Neural progenitor cell (in vitro differentiated cells): ENCODE measurements at regions not wholly inside any gene's neighbourhood (a gene's known extent, or its start where the extent isn't known, plus 50 kb on each side); places are given as distances from the start of the nearest gene placed in this dataset.

ENCODE experiments used
- DNase-seq: peaks from one replicate; pipeline ENCODE4 v3.0.0-alpha.2; 2016; ENCODE audit warnings: low spot score
- H2AFZ ChIP-seq: fragments of 200-600 bp; sonication (generic); replicated peaks from 2 replicates; pipeline ENCODE4 v1.6.1; 2016; ENCODE audit warnings: antibody characterized with exemption
- H3F3A ChIP-seq: fragments of 200-600 bp; sonication (generic); 2 replicates; pipeline ENCODE4 v1.6.1; 2016; ENCODE audit warnings: antibody characterized with exemption, low read depth
- H3K27ac ChIP-seq: fragments of 200-600 bp; sonication (generic); 2 replicates; pipeline ENCODE4 v1.5.1; 2016; ENCODE audit warnings: mild to moderate bottlenecking
- H3K27me3 ChIP-seq: fragments of 200-600 bp; sonication (generic); 2 replicates; pipeline ENCODE4 v1.6.1; 2016; ENCODE audit warnings: mild to moderate bottlenecking, moderate library complexity
- H3K36me3 ChIP-seq: fragments of 200-600 bp; sonication (generic); 2 replicates; pipeline ENCODE4 v1.5.1; 2016
- H3K4me1 ChIP-seq: fragments of 200-600 bp; sonication (generic); 2 replicates; pipeline ENCODE4 v1.6.1; 2016; ENCODE audit warnings: mixed run types
- H3K4me2 ChIP-seq: fragments of 200-600 bp; sonication (generic); 2 replicates; pipeline ENCODE4 v1.6.1; 2016
- H3K4me3 ChIP-seq: fragments of 200-600 bp; sonication (generic); 2 replicates; pipeline ENCODE4 v1.5.1; 2016
- H3K79me2 ChIP-seq: fragments of 200-600 bp; sonication (generic); 2 replicates; pipeline ENCODE4 v1.6.1; 2016; ENCODE audit warnings: low read depth
- H3K9ac ChIP-seq: fragments of 200-600 bp; sonication (generic); 2 replicates; pipeline ENCODE4 v1.6.1; 2016
- H3K9me3 ChIP-seq: fragments of 200-600 bp; sonication (generic); 2 replicates; pipeline ENCODE4 v1.5.1; 2016; ENCODE audit warnings: low read depth
- H4K20me1 ChIP-seq: fragments of 200-600 bp; sonication (generic); 2 replicates; pipeline ENCODE4 v1.6.1; 2016; ENCODE audit warnings: low read depth
- H3K27ac Mint-ChIP-seq: 3 replicates; pipeline ENCODE4 v1.8.0; 2021; ENCODE audit warnings: mixed read lengths
- H3K27me3 Mint-ChIP-seq: 2 replicates; pipeline ENCODE4 v1.8.0; 2022; ENCODE audit warnings: low read depth, mild to moderate bottlenecking, inconsistent platforms, moderate library complexity, mixed read lengths; ENCODE audit not compliant: insufficient read depth
- H3K36me3 Mint-ChIP-seq: 3 replicates; pipeline ENCODE4 v1.8.0; 2021; ENCODE audit warnings: mixed read lengths
- H3K4me1 Mint-ChIP-seq: 3 replicates; pipeline ENCODE4 v1.8.0; 2021; ENCODE audit warnings: mixed read lengths
- H3K4me3 Mint-ChIP-seq: 3 replicates; pipeline ENCODE4 v1.8.0; 2021; ENCODE audit warnings: mild to moderate bottlenecking, moderate library complexity, mixed read lengths
- H3K9me3 Mint-ChIP-seq: 3 replicates; pipeline ENCODE4 v1.8.0; 2020; ENCODE audit warnings: mixed read lengths
- EZH2 ChIP-seq: fragments of 200-600 bp; sonication (generic); IDR thresholded peaks from 2 replicates; pipeline ENCODE4 v1.6.1; 2017; ENCODE audit warnings: antibody characterized with exemption, mild to moderate bottlenecking, moderate library complexity
- EZH2phosphoT487 ChIP-seq: fragments of 200-600 bp; sonication (generic); IDR thresholded peaks from 2 replicates; pipeline ENCODE4 v1.6.1; 2017; ENCODE audit warnings: antibody characterized with exemption
- TF ChIP-seq, protein P1 (sequence below): fragments of 200-600 bp; sonication (generic); IDR thresholded peaks from 2 replicates; pipeline ENCODE4 v1.5.1; 2017; ENCODE audit warnings: antibody characterized with exemption, mild to moderate bottlenecking

DNA sequence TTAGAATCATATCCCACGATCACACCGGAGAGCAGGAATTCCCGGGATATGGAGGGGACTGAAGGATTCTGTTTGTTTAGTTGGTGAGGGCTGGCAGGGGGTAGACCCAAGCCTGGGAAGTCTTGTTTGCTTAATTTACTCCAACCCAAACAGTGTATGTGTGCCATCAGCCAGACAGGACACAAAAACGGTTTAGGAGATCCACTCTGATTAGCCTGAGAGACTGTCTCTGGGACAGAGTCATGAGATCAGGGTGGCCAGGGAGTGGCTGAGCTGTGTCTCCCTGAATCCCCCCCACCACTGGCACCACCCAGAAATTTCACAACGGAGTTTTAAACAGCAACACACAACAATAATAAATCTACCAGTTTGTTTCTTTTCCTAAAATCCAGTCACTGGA lies 127.0 kb downstream of the RBFOX3 start:
- no peaks in the 10 kb centered on the region for H3K36me3 Mint-ChIP-seq
- no peak overlapping the region for H3K27ac Mint-ChIP-seq
- H3K4me1 Mint-ChIP-seq: peaks cover 36% of the 10 kb centered on the region
- no peaks in the 10 kb centered on the region for H3F3A ChIP-seq
- H3K9me3 Mint-ChIP-seq: no peaks in the 10 kb centered on the region
- no peak overlapping the region for H3K4me3 Mint-ChIP-seq
- no peaks in the 10 kb centered on the region for H3K27me3 ChIP-seq
- DNase-seq: no peak
- no peak overlapping the region for H2AFZ ChIP-seq
- H3K4me2 ChIP-seq: no peak overlapping the region
- H3K79me2 ChIP-seq: no peaks in the 10 kb centered on the region
- H3K27me3 Mint-ChIP-seq: peaks cover 7% of the 10 kb centered on the region
- no peak overlapping the region for H3K9ac ChIP-seq
- H3K4me3 ChIP-seq: no peak overlapping the region
- peaks cover 34% of the 10 kb centered on the region for H3K4me1 ChIP-seq
- H4K20me1 ChIP-seq: no peaks in the 10 kb centered on the region
- no peaks in the 10 kb centered on the region for H3K9me3 ChIP-seq
- TF ChIP-seq, protein P1, sequence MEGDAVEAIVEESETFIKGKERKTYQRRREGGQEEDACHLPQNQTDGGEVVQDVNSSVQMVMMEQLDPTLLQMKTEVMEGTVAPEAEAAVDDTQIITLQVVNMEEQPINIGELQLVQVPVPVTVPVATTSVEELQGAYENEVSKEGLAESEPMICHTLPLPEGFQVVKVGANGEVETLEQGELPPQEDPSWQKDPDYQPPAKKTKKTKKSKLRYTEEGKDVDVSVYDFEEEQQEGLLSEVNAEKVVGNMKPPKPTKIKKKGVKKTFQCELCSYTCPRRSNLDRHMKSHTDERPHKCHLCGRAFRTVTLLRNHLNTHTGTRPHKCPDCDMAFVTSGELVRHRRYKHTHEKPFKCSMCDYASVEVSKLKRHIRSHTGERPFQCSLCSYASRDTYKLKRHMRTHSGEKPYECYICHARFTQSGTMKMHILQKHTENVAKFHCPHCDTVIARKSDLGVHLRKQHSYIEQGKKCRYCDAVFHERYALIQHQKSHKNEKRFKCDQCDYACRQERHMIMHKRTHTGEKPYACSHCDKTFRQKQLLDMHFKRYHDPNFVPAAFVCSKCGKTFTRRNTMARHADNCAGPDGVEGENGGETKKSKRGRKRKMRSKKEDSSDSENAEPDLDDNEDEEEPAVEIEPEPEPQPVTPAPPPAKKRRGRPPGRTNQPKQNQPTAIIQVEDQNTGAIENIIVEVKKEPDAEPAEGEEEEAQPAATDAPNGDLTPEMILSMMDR: no peak
- no peak for TF ChIP-seq EZH2phosphoT487
- no peak for TF ChIP-seq EZH2
- H3K27ac ChIP-seq: no peak overlapping the region
- no peaks in the 10 kb centered on the region for H3K36me3 ChIP-seq

DNA sequence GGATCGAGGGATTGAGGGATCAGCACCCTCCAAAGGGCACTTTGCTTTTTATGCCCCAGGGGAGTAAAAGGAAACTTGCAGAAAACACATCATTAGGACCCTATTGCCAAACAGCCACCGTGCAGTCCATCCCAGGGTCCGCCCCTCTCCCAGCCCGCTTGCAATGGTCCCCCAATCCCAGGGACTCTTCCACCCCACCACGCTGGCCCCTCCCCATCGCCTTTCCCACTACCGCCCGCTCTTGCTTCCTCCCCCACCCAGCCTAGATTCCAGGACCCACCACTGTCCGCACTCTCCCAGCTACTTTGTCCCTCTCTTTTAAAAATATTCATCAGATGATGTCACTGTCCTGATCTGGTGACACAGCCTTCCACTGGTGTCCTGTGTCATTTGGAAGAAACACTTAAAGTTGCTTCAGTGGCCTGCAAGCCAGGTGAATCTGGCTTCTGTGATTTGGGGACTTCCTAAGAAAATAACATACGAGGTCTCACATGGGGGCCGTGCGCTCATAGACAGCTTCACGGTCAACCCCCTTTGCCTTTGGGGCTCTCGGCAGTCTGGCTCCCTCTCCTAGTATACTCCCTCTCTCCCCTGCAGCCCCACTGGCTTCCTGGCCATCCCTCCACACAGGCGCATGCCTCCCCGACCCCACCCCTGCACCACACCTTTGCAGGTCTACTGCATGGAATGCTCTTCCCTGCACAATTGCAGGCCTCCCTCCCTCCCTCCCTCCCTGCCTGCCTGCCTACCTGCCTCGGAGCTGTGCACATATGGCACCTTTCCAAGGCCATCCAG lies 127.9 kb downstream of the RBFOX3 start:
- peak overlapping the region; percentile 63 for H3K27ac Mint-ChIP-seq
- no peaks in the 10 kb centered on the region for H3K79me2 ChIP-seq
- no peaks in the 10 kb centered on the region for H3K9me3 ChIP-seq
- H4K20me1 ChIP-seq: no peaks in the 10 kb centered on the region
- H3K27me3 Mint-ChIP-seq: peaks cover 8% of the 10 kb centered on the region
- no peak overlapping the region for H3K9ac ChIP-seq
- no peak overlapping the region for H3K4me3 Mint-ChIP-seq
- H2AFZ ChIP-seq: peak overlapping the region; percentile 72
- H3K4me2 ChIP-seq: peak overlapping the region; percentile 38
- no peaks in the 10 kb centered on the region for H3K36me3 Mint-ChIP-seq
- no peaks in the 10 kb centered on the region for H3F3A ChIP-seq
- peak; percentile 52 for DNase-seq
- no peak overlapping the region for H3K27ac ChIP-seq
- H3K4me3 ChIP-seq: no peak overlapping the region
- H3K4me1 ChIP-seq: peaks cover 29% of the 10 kb centered on the region
- no peaks in the 10 kb centered on the region for H3K36me3 ChIP-seq
- H3K27me3 ChIP-seq: no peaks in the 10 kb centered on the region
- H3K4me1 Mint-ChIP-seq: peaks cover 36% of the 10 kb centered on the region
- no peak for TF ChIP-seq EZH2phosphoT487
- TF ChIP-seq, protein P1: no peak
- no peaks in the 10 kb centered on the region for H3K9me3 Mint-ChIP-seq

DNA sequence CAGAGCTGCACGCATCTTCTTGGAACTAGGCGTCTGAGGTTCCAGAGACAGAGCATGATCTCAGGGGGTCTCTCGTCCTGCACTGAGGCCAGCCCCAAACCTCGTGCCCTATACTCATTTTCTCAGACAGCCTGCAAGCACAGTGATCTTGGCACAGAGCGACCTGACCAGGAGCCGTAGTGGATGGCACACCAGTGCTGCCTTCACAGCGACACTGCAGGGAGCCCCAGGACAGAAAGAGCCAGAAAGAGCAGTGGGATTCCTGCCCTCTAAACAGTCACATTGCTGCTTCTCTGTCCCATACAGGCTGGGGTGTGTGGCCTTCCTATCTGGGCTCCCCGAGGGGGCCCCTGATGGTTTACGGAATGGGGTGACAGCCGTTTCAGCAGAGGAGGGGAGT lies 131.0 kb downstream of the RBFOX3 start:
- H3K27ac ChIP-seq: no peak overlapping the region
- DNase-seq: no peak
- H2AFZ ChIP-seq: no peak overlapping the region
- H3F3A ChIP-seq: no peaks in the 10 kb centered on the region
- no peak overlapping the region for H3K9ac ChIP-seq
- H3K79me2 ChIP-seq: no peaks in the 10 kb centered on the region
- H4K20me1 ChIP-seq: no peaks in the 10 kb centered on the region
- Mint-ChIP-seq H3K27me3 (peaks cover 5% of the 10 kb centered on the region), H3K9me3 (peaks cover 2% of the 10 kb centered on the region), H3K4me3 (no peak overlapping the region), H3K4me1 (peaks cover 27% of the 10 kb centered on the region), H3K27ac (peak overlapping the region; percentile 63), H3K36me3 (no peaks in the 10 kb centered on the region)
- no peaks in the 10 kb centered on the region for H3K27me3 ChIP-seq
- TF ChIP-seq, protein P1: no peak
- no peak for TF ChIP-seq EZH2
- TF ChIP-seq EZH2phosphoT487: no peak
- no peak overlapping the region for H3K4me2 ChIP-seq
- no peaks in the 10 kb centered on the region for H3K36me3 ChIP-seq
- H3K9me3 ChIP-seq: no peaks in the 10 kb centered on the region
- H3K4me3 ChIP-seq: no peak overlapping the region
- peaks cover 18% of the 10 kb centered on the region for H3K4me1 ChIP-seq
